GM18861 (cell line): ENCODE measurements at regions not wholly inside any gene's neighbourhood (a gene's known extent, or its start where the extent isn't known, plus 50 kb on each side); places are given as distances from the start of the nearest gene placed in this dataset.
"Not testable (repeated sequence)": the region's sequence is repeated elsewhere in the genome, so short reads cannot be mapped to it uniquely, and the experiment has no call there.

Experiments
- ATAC-seq: cut with Tn5 transposase; IDR thresholded peaks from one replicate; pipeline ENCODE4 v1.9.1; 2021; ENCODE audit not compliant: unreplicated experiment

- no peak for ATAC-seq
Measured at GRCh38 chr6:115467726-115468125, 593.0 kb downstream of the FRK start.

GRCh38 chr6:115460913-115461312 is 599.8 kb downstream of the FRK start:
- ATAC-seq, result no peak

DNA sequence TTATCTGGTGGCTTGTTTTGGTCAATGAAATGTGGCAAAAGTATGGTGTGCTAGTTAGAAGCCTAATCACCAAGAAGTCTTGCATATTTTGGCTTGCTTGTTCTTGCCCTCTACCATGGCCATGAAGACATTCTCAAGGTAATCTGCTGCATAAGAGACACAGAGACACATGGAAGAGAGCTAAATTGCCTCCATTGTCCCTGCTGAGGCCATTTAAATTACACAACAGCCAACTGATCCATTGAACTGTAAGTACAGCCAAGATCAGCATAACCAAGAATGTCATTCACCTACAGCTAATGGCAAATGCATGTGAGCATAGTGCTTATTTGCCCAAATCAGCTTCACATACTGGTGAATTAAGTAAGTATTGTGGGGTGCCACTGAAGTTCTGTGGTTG is 603.8 kb downstream of the FRK start:
- no peak for ATAC-seq

GRCh38 chr6:115443825-115444478 is 616.7 kb downstream of the FRK start:
- ATAC-seq, result no peak

DNA sequence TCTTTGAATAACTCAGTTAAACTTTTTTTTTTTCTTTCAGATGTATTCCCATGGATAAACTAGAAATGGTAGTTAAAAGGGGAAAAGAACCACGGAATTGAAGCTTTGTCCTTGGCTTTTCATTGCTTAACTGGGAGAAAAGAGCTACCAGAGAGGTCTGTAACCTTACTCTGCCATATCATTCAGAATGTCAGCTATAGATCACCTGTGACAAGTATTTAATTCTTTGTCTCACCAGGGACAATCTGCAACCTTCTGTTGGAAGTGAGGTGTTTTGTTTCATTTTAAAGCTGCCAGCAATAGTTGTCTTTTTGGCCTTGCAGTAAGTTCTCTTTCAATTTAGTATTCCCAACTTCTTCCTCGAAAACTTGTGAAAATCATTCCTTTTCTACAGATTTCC is 618.4 kb downstream of the FRK start:
- no peak for ATAC-seq

- no peak for ATAC-seq
Measured at GRCh38 chr6:115441651-115442050, 619.0 kb downstream of the FRK start.

- ATAC-seq, result no peak
Measured at GRCh38 chr6:115415378-115415777, 645.3 kb downstream of the FRK start.

GRCh38 chr6:115414916-115415315 is 645.8 kb downstream of the FRK start:
- not testable (repeated sequence) for ATAC-seq

- no peak for ATAC-seq
Measured at GRCh38 chr6:115411756-115412155, 648.9 kb downstream of the FRK start.

GRCh38 chr6:115404446-115404845 is 656.2 kb downstream of the FRK start:
- no peak for ATAC-seq

- ATAC-seq, result no peak
Measured at GRCh38 chr6:115398607-115399006, 662.1 kb downstream of the FRK start.

GRCh38 chr6:115396112-115396906 is 664.4 kb downstream of the FRK start:
- no peak for ATAC-seq

- no peak for ATAC-seq
Measured at GRCh38 chr6:115393821-115394220, 666.9 kb downstream of the FRK start.

GRCh38 chr6:115370202-115370601 is 690.5 kb downstream of the FRK start:
- ATAC-seq, result no peak

- no peak for ATAC-seq
Measured at GRCh38 chr6:115365783-115366182, 694.9 kb downstream of the FRK start.

- peak; percentile 90 for ATAC-seq
Measured at GRCh38 chr6:115363379-115363778, 697.3 kb downstream of the FRK start.

GRCh38 chr6:115362234-115362633 is 698.5 kb downstream of the FRK start:
- peak; percentile 49 for ATAC-seq

GRCh38 chr6:115360602-115361325 is 699.9 kb downstream of the FRK start:
- ATAC-seq, result no peak

DNA sequence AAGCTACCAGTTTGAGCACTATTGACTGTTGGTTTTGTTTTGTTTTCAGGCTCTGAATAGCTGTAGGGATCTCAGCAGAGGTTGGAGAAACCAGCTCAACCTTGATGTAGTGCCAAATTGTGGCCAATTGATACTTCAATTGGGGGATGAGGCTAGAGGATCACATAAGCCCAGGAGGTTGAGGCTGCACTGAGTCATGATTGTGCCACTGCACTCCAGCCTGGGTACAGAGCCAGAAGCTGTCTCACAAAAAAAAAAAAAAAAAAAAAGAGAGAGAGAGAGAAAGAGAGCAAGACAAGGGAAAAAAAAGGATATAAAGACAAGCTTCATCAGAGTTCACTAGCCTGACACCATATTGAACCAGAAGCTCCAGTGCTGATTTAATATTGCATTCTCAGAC is 702.1 kb downstream of the FRK start:
- ATAC-seq, result no peak

DNA sequence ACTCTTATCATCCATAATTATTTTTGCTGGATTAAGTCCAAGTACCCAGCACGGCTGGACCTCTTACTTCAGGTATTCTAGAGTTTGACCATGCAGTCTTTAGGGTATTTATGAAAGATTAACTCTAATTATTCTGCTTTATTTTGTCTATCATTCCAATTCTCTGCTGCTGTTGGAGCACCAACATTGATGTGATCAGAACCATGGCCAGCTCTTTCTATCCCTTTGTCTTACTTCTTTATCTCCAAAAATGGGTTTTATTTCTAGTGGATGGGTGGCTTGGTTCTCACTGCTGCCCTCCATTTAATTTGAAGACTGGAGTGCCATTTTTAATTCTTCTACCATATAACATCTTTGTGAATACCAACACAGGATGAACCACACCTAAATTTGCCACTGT is 704.3 kb downstream of the FRK start:
- no peak for ATAC-seq

DNA sequence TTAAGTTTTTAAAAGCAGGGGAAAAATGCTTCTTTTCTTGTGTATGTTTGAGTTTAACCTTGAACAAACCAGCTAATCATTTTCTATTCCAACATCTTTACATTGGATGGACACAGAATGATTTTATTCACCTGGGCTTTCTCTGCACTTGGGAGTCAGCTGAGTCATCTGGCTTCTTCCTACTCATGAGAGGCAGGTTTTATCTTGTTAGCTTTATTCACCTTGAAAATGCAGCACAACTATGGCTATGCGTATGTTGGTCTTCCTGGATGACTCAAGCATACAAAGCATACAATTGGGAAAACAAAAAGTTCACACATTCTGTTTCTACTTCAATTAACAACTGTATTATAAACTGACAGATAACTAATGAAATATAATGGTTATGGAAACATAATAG is 737.7 kb downstream of the FRK start:
- ATAC-seq, result no peak

- no peak for ATAC-seq
Measured at GRCh38 chr6:115319823-115320222, 740.9 kb downstream of the FRK start.
